ENCODE measurements at regions not wholly inside any gene's neighbourhood (a gene's known extent, or its start where the extent isn't known, plus 50 kb on each side); places are given as distances from the start of the nearest gene placed in this dataset.

- TF ChIP-seq HDGF (IDR thresholded peaks at IDR 0.05) = no peak
- TF ChIP-seq GTF2A2 (tag; IDR thresholded peaks at IDR 0.05) = no peak
- TF ChIP-seq KDM4B (IDR thresholded peaks at IDR 0.05; ENCODE audit: borderline replicate concordance in 2 of 2, low read depth in 1 of 2) = no peak
- no peak for TF ChIP-seq NFATC3 (IDR thresholded peaks at IDR 0.05)
- TF ChIP-seq ZNF175 (CRISPR knock-in tag; IDR thresholded peaks at IDR 0.05; ENCODE audit: low read depth) = no peak
- TF ChIP-seq, protein P1, sequence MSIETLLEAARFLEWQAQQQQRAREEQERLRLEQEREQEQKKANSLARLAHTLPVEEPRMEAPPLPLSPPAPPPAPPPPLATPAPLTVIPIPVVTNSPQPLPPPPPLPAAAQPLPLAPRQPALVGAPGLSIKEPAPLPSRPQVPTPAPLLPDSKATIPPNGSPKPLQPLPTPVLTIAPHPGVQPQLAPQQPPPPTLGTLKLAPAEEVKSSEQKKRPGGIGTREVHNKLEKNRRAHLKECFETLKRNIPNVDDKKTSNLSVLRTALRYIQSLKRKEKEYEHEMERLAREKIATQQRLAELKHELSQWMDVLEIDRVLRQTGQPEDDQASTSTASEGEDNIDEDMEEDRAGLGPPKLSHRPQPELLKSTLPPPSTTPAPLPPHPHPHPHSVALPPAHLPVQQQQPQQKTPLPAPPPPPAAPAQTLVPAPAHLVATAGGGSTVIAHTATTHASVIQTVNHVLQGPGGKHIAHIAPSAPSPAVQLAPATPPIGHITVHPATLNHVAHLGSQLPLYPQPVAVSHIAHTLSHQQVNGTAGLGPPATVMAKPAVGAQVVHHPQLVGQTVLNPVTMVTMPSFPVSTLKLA (conservative IDR thresholded peaks at IDR 0.05) = no peak
- TF ChIP-seq, protein P2, sequence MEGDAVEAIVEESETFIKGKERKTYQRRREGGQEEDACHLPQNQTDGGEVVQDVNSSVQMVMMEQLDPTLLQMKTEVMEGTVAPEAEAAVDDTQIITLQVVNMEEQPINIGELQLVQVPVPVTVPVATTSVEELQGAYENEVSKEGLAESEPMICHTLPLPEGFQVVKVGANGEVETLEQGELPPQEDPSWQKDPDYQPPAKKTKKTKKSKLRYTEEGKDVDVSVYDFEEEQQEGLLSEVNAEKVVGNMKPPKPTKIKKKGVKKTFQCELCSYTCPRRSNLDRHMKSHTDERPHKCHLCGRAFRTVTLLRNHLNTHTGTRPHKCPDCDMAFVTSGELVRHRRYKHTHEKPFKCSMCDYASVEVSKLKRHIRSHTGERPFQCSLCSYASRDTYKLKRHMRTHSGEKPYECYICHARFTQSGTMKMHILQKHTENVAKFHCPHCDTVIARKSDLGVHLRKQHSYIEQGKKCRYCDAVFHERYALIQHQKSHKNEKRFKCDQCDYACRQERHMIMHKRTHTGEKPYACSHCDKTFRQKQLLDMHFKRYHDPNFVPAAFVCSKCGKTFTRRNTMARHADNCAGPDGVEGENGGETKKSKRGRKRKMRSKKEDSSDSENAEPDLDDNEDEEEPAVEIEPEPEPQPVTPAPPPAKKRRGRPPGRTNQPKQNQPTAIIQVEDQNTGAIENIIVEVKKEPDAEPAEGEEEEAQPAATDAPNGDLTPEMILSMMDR (IDR thresholded peaks at IDR 0.05 in 2 of 3, conservative IDR thresholded peaks at IDR 0.05 in 1 of 3; ENCODE audit: insufficient read depth in 2 of 3, low read depth in 1 of 3, low read length in 3 of 3) = peak; percentile 63 to 70 (median 64)
- TF ChIP-seq TBP (optimal IDR thresholded peaks at IDR 0.05; ENCODE audit: low read depth, low read length) = no peak
- TF ChIP-seq EGR1 (conservative IDR thresholded peaks at IDR 0.05) = no peak
- no peak for TF ChIP-seq HDAC6 (IDR thresholded peaks at IDR 0.05; ENCODE audit: low read depth, low read length)
- no peak for TF ChIP-seq SUPT5H (IDR thresholded peaks at IDR 0.05)
- no peak for TF ChIP-seq SIX5 (IDR thresholded peaks at IDR 0.05; ENCODE audit: borderline replicate concordance in 1 of 2, insufficient read depth in 1 of 2, low read depth in 1 of 2, low read length in 2 of 2)
- no peak for TF ChIP-seq TCF7L2 (IDR thresholded peaks at IDR 0.05; ENCODE audit: low read depth, low read length)
- TF ChIP-seq PPARD (CRISPR knock-in tag; IDR thresholded peaks at IDR 0.05) = no peak
Measured at GRCh38 chr2:198296665-198297308, 492.4 kb downstream of the PLCL1 start.
